Left renal cortex interstitium (tissue), 4 donors: ENCODE measurements at regions not wholly inside any gene's neighbourhood (a gene's known extent, or its start where the extent isn't known, plus 50 kb on each side); places are given as distances from the start of the nearest gene placed in this dataset.
A peak's percentile ranks its signal among the peaks of the same experiment; 100 is the strongest.
"Not testable (repeated sequence)": the region's sequence is repeated elsewhere in the genome, so short reads cannot be mapped to it uniquely, and the experiment has no call there.

ENCODE experiments used
- DNase-seq, 4 donors: peaks; one replicate each; pipeline ENCODE4 v3.0.0-alpha.2; 2013; ENCODE audit warnings: low read depth in 4 of 4, low spot score in 2 of 4, missing footprints in 1 of 4

DNA sequence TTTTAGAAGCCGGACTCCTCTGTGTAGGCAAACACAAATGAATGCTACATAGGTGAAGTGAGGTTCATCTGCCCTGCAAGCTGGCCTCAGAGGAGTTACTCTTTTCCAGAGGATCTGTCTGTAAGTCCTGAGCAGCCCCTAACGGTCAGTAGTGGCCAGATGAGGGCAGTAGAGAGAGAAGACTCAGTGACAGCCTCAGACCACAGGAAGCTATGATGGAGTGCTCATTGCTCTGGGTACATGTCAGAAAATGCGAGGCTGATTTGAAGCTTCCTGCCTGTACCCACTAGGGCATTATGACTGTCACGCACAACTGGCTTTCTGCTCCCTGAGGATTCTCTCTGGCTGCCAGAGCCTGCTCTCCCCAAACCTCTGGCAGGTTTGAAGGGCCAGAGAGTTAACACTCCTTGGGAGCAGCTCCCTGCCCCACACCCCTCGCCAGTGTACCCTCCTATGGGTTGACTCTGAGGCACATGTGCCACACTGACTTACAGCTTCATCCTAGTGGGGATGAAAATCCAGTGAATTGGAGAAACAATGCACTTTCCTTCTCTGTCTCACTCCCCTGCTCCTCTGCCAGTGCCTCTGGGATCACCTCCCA, 141.5 kb downstream of the GABRG2 start:
- peak in 3 of 4 donors; percentile 4 to 34 (median 23) for DNase-seq

DNA sequence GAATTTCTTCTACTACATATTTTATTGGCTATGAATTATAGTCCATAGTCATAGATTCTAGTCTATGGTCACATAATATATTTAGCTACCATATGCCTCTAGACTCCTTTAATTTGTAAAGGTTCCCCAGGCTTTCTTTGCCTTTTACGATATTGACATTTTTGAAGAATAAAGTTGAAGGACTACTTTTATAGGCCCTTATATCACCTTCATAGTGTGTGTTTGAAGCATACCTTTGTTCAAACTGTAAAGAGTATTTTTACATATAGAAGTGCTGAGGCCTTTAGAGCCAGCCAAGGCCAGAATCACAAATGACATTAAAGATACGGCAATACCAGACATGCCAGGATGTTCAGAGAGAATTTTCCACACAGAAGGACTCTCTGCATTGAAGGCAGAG, 147.0 kb downstream of the GABRG2 start:
- no peak for DNase-seq

DNA sequence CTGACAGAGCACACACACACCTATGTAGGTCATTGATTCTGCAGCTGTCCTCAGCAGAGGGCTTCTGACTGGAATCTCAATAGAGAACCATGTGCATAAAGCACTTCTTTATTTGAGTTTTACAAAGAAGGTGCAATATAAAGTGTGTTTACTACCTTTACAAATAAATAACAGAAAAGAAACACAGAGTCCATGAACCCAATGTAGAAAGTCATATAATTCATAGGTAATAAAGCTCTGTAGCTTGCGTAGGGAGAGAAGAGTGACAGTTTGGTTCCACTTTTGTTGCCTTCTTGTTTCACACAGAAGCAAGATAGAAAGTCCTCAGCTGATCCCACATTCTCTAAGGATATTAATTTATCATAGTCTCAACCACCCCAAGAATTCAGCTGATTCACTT, 149.5 kb downstream of the GABRG2 start:
- no peak for DNase-seq

DNA sequence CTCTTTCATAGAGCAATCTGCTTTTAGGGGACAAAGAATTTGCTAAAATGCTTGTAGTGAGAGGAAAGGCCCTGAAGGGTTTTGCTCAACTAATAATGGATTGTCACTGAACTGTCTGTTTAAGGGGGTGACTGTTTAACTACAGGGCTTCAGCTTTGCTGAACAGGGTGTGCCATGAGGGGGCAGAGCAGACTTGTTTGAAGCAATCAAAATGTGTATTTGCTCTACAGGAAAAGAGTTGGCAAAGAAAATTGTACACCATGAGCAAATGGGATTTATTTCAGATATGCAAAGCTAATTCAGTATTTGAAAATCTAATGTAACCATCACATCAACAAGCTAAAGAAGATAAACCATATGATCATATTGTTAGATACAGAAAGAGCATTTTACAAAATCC, 154.3 kb downstream of the GABRG2 start:
- DNase-seq = no peak

DNA sequence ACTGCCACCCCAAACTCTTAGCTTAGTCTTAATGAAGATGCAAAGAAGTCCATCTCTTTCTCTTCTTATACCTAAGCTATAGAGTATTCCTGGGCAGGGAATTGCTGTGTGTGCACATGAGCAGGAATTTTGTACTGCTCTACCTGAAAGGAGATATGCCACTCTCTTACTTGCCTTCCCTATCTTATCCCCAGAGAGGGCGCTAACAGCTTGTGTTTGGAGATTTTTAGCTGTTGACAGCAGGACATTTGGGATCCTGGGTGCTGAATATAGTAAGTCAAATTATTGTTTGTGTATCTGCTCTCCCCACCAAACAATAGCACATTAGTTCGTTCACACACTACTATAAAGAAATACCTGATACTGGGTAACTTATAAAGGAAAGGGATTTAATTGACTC, 159.5 kb downstream of the GABRG2 start:
- no peak for DNase-seq

DNA sequence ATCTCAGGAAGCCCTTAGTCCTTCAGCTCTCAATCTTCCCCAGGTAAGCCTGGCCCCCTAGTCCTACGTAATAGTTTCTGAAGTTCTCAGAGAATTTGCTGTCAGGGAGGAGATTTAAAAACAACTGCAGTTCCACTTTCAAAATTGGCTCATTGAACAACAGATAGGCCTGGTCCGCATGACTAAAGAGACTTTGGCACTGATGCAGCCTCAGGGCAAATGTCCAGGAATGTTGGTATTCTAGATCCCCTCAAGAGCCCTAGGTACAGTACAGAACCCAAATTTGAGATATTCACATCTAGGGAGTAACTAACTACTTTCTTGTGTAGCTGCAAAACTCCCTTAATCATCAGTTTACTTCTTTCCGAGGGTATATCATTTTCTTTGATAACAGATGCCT, 162.8 kb downstream of the GABRG2 start:
- DNase-seq = no peak

DNA sequence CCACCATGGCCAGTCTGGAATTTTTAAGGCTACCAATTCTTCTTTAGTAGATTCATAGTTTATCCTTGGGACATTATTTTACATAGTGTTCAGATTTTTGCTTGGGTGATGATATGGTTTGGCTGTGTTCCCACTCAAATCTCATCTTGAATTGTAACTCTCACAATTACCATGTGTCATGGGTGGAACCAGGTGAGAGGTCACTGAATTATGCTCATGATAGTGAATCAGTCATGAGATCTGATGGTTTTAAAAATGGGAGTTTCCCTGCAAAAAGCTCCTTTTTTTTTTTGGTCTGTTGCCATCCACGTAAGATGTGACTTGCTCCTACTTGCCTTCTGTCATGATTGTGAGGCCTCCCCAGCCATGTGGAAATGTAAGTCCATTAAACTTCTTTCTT, 163.9 kb downstream of the GABRG2 start:
- DNase-seq = no peak

DNA sequence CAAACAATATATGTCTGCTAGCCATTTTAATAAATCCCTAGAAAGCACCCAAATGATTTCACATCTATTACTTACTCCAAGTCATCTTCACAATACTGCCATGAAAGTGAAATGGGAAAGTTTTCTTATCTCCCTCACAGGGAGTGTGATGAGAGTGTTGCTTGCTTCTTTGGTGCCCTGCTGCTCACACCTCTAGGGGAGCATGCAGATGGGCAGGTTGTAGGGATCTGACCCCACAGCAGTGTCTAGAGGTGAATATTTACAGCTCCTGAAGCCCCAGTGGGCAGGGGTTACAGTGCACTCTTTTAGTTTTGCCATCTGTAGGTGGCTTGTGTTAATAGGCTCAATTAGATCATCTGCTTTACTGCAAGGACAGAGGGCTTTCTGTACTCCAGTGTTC, 173.2 kb downstream of the GABRG2 start:
- DNase-seq = no peak

DNA sequence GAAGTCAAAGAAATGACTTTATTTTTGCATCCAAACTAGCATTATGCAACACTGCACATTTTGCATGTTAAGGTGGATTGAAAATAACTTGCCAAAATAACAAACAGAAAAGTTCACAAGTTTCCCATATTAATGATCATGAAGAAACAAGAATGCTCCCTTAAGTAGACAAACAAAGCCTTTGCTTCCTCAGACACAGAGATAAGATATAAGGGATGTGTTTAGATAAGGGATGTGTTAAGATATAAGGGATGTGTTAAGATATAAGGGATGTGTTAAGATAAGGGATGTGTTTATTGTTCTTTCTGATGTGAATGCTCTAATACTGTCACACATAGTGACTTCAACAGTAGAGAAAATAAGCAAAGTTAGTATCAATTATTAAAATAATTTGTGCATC, 174.8 kb downstream of the GABRG2 start:
- DNase-seq = no peak

DNA sequence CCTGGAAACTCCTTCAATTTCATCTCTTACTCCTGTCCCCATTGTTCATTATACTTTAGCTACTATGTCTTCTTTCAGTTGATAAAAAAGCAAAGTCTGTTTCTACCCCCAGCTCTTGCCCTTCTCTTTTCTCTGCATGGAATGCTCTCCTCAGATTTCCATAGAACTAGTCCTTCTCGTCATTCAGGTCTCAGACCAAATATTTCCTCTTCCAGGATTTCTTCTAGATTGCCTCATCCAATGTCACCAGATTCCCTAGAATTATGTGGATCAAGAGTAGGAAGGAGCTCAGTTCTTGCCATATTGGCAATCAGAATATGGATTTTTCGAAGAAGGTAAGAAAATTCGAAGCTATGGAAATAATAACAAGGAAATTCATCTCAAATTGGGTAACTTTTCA, 176.1 kb downstream of the GABRG2 start:
- DNase-seq = no peak

DNA sequence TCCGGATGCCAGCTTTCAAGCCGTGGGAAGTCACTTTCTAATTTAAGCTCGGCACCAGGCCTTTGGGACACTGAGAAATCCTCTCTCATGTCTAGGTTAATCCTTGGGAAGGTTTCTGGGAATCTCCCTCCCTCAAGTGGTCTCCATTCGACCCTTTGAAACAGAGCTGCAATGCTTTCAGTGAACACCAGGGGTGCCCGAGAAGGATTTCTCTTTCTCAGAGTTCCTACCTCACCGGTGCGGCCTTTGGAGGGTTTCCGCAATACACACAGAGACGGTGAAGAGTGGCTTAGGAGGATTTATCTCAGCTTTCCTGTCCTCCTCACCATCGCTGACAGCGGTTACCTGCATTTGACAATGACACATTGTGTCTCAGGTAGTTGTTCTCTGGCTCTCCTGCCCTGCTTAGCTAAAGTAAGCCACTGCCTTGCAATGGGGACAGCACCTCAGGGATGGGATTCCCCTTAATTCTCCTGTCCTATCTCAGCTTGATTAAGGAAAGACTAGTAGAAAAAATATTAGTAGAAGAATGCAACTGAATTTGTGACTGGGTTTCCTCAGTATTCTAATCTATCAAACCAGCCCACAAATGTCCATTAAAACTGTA, 180.6 kb downstream of the GABRG2 start:
- DNase-seq = no peak

DNA sequence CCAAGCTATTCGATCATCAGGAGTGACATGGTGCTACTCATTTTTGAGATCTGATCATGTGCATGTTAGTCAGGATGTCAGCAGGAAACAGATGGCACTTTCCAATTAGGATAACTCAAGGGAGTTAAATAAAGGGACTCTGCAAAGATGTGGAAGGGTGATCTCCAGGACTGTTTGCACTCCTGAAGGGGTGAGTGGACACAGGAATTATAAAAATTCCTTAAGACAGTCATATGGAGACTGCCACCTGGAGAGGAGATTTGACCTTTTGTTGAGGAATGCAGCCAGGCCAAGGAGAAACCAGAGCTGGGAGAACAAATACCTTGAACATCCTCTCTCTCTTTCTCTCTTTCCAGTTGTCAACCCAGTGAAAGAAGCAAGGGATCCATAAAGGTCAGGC, 189.1 kb downstream of the GABRG2 start:
- no peak for DNase-seq

DNA sequence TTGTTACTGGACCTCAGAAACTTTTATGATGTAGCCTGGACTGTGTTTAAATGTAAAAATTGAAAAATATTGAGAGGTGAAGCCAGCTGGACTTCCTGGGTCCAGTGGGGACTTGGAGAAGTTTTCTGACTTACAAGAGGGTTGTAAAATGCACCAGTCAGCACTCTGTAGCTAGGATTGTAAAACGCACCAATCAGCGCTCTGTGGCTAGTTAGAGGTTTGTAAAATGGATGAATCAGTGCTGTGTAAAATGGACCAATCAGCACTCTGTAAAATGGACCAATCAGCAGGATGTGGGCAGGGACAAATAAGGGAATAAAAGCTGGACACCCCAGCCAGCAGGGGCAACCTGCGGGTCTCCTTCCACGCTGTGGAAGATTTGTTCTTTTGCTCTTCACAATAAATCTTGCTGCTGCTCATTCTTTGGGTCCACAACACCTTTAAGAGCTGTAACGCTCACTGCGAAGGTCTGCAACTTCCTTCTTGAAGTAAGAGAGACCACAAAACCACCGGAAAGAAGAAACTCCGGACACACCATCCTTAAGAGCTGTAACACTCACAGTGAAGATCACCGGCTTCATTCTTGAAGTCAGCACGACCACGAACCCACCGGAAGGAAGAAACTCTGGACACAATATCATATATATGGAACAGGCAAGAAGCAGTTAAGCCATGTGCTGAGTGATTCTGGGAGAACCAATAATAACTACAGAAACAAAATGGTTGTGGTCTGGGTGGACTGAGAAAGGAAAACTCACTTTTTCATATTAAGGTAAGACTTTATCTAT, 201.3 kb downstream of the GABRG2 start:
- no peak for DNase-seq

DNA sequence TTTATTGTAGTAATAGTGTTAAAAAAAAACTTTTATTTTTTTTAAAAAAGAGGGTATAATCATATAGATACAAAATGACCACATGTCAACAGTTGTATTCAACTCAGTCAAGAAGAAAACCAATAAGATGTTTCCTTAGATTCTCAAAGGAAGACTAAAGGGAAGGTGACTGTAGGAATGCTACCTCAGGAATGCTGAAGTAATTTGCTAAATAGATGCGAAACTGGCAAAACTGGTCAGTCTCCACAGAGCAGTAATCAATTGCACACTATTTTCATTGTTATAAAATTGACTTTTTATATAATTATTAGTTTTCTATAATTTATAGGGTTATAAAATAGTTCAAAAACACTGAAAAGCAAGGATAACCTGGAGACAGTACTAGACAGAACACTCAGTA, 204.8 kb downstream of the GABRG2 start:
- no peak for DNase-seq

DNA sequence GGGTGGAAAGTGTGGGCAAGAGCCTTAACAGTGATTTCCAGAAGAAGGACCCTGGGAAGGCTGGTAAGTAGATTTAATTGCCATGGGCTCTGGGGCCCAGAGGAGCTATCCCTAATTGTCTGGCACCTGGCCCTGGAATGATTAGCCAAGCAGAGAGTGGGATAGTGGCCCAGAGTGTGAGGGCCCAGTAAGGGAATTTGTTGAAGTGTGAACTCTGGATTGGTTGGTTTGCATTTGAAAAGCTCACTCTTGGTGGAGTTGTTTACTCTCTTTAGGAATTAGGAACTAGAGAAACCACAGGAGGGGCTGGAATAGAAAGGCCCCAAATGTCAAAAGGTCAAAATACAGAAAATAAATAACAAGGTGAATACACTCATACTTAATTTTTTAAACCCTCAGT, 207.1 kb downstream of the GABRG2 start:
- DNase-seq = no peak

DNA sequence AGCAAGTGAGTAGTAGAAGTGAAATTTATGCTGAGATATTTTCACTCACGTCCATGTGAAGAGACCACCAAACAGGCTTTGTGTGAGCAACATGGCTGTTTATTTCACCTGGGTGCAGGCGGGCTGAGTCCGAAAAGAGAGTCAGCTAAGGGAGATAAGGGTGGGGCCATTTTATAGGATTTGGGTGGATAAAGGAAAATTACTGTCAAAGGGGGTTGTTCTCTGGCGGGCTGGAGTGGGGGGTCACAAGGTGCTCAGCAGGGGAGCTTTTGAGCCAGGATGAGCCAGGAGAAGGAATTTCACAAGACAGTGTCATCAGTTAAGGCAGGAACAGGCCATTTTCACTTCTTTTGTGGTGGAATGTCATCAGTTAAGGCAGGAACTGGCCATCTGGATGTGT, 207.8 kb downstream of the GABRG2 start:
- not testable (repeated sequence) for DNase-seq

DNA sequence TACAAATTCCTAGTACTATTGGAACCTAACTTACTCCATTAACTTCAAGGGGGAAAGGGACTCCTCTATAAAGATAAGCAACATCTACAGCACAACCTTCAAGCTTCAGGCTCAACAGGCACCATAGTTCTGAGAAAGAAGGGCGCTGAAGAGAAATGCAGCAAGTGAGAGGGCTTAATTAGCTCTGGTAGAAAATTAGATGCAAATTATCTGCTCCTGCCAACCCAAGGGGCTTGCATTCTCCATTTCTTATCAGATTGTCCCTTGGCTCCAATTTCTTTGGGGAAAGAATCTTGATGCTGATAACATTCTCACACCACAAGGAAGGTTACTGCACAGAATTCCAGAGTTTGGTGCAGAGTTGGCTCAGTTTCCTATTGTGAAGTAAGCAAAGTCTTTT, 214.6 kb downstream of the GABRG2 start:
- no peak for DNase-seq

DNA sequence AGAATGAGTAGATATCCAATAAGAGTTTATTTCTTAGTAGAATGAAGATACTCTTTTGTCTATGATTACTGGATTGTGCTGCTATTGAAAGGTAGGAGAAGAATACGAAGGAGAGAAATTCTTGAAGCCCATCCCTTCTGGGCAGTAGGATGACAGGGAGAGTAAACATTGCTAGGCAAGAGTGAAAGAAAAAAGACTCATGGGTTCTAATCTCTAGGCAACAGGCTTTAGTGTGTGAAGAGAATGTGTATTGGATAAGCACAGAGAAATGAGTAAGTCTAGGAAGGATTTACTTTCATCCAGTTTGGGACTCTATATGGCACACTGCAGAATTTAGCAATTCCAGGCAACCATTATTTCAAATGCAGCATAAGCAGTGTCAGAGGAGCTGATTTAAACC, 216.0 kb downstream of the GABRG2 start:
- DNase-seq = no peak

DNA sequence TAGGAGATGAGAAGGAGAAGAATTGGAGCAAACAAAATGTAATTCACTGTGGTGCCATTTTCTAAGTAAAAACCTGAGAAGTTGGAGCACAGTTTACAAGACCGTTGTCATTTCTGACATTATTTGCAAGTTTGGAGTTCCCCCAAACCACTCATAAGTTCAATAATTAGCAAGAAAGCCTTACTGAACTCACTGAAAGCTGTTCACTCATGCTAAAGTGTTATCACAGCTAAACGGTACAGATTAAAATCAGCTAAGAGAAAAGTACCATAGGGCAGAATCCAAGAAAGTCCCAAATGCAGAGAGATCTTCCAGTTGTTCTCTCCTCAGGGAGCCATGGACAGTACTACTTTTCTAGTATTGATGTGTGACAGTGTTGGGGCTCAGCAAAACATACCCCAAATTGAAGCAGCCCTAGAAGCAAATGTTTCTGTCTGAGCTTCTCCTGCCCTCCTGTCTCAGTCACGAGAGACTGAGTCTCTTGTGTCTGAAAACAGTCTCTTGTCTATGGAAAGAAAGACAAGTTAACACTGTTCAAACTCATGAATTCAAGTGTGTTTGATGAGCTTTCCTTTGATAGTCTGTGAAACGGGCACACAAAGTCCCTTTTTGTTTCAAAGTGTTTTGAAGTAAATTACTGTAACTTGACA, 221.2 kb downstream of the GABRG2 start:
- no peak for DNase-seq

DNA sequence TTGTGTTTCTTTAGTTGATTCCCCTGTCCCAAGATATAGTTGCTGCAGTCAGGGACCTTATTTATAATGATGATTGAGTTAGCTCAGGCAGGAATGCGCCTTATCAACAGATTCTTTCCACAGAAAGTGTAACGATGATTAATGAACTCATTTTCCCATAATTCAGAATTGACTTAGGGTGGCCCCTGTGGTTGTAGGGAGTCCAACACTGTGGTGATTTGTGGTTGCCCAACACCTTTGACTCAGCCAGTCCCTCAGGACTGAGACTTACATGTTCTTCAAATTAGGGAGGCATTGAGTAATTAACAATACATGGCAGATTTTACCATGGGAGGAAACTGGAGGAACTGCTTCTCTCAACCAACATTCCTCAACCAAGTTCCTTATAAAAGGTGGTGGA, 221.9 kb downstream of the GABRG2 start:
- no peak for DNase-seq

DNA sequence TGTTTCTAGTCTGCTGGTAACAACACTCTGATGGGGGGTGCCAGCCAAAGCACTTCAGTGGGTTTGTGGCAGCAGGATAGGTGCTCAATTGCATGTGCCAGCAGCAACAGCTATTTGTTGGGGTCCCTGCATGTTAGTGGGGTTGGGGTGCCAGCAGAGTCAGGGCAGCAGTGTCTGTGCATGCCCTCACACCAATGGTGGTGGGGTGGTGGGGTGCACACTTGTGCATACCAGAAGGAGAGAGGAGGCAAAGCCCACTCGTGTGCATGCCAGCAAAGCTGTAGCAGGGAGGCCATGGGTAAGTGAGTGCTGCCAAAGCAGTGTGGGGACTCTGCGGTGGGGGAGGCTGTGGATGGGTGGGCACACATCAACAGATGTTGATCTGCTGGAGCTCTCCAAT, 232.2 kb downstream of the GABRG2 start:
- DNase-seq = no peak

DNA sequence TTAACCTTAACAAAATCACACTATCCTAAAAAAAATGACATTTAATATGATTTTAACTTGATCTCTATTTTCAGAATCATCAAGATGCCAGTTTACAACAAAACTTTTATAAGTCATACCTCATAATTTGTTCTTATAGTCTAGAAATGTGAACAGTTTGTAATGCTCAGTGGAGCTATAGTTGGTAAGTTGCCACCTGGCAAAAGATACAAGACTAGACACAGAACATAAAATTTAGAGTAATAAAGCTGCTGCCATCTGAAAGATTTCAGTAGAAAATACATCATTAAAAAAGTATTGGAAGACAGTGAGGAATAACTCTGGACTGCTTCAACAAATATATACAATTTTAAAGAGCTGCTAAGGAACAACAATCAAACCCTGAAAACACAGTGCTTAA, 233.8 kb downstream of the GABRG2 start:
- DNase-seq = no peak
